ENCODE measurements at regions not wholly inside any gene's neighbourhood (a gene's known extent, or its start where the extent isn't known, plus 50 kb on each side); places are given as distances from the start of the nearest gene placed in this dataset.

DNA sequence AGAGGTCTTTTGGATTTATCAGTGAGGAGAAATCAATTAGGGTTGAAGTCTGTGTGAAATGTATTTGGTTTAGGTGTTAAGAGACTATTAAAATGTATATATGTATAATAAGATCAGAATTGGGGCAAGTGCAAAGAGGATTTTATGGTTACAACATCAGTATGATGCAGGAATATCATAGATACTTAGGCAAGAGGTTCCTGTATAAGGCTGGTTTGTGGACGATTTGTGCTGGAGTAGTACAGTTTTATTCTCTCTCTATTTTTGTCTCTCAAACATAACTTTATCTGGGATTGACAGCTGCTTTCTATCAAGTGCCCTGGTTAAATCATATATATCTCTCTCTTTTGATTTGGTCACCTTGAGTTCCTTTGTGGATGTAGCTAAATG, 142.5 kb downstream of the CTH start:
- Mint-ChIP-seq H3K36me3 (ENCODE audit: insufficient read depth in 1 of 3, low read depth in 3 of 3) (no peaks in the 10 kb centered on the region; a peak in 1 of 7 replicates), H3K9me3 (no peaks in the 10 kb centered on the region; a peak in 1 of 5 replicates), H3K27me3 (ENCODE audit: low read depth) (no peaks in the 10 kb centered on the region), H3K4me1 (peaks cover 23 to 24% of the 10 kb centered on the region in 2 experiments), H3K27ac (no peak overlapping the region), H3K4me3 (no peak overlapping the region)
- Histone ChIP-seq H3K14ac (ENCODE audit: insufficient read depth, low read length) (no peak overlapping the region), H4K8ac (replicated peaks; ENCODE audit: insufficient read length, low read depth, low read length) (no peak overlapping the region), H2BK12ac (ENCODE audit: insufficient read length, low read depth, low read length) (no peak overlapping the region), H3K79me1 (ENCODE audit: insufficient read depth, low read depth, low read length, poor library complexity, severe bottlenecking) (no peaks in the 10 kb centered on the region), H3K79me2 (ENCODE audit: insufficient read depth, low read length) (no peaks in the 10 kb centered on the region), H3K9me3 (ENCODE audit: control insufficient read depth, low read depth, low read length) (no peaks in the 10 kb centered on the region), H3K27ac (ENCODE audit: insufficient read length, low read depth, low read length) (no peak overlapping the region), H2BK120ac (ENCODE audit: low read depth, low read length, poor library complexity, severe bottlenecking) (no peak overlapping the region), H2BK20ac (ENCODE audit: low read depth, low read length, poor library complexity, severe bottlenecking) (no peak overlapping the region), H3K27me3 (ENCODE audit: insufficient read depth, low read length) (no peaks in the 10 kb centered on the region), H2AFZ (ENCODE audit: low read length) (no peak overlapping the region), H3T11ph (ENCODE audit: low read length) (no peak overlapping the region), H3K23ac (ENCODE audit: insufficient read length, low read depth, low read length) (no peak overlapping the region), H4K20me1 (ENCODE audit: control insufficient read depth, insufficient read depth, insufficient read length) (no peaks in the 10 kb centered on the region), H3K4ac (ENCODE audit: low read depth, low read length) (no peak overlapping the region), H3K56ac (ENCODE audit: insufficient read length, low read depth, low read length) (no peak overlapping the region), H2BK15ac (ENCODE audit: low read depth, low read length) (no peak overlapping the region), H3K9ac (ENCODE audit: extremely low read depth, insufficient read length, low read length) (no peak overlapping the region), H4K5ac (ENCODE audit: insufficient read length, low read depth, low read length) (no peak overlapping the region), H3K23me2 (ENCODE audit: insufficient read length, low read depth, low read length, poor library complexity, severe bottlenecking) (no peaks in the 10 kb centered on the region), H3K18ac (ENCODE audit: insufficient read length, low read depth, low read length) (no peak overlapping the region), H3K4me2 (ENCODE audit: insufficient read depth, insufficient read length, low read length) (no peak overlapping the region), H2BK5ac (ENCODE audit: insufficient read length, low read length) (no peak overlapping the region), H4K91ac (ENCODE audit: insufficient read length, low read depth, low read length) (no peak overlapping the region), H2AK5ac (ENCODE audit: insufficient read length, low read length) (no peak overlapping the region), H3K4me1 (ENCODE audit: insufficient read depth, low read length) (peaks cover 8% of the 10 kb centered on the region)
- no CpG with 5 or more reads among the region's 1 CpG for WGBS (ENCODE audit: extremely low coverage, insufficient read length, low lambda C conversion rate)
- DNase-seq, result no peak
- no peak for TF ChIP-seq CTCF (conservative IDR thresholded peaks at IDR 0.05)

All from H9 (cell line).